Hepatic stellate cell (primary cell): ENCODE measurements at regions not wholly inside any gene's neighbourhood (a gene's known extent, or its start where the extent isn't known, plus 50 kb on each side); places are given as distances from the start of the nearest gene placed in this dataset.

Experiments
- DNase-seq: peaks from one replicate; pipeline ENCODE4 v3.0.0; 2011; ENCODE audit warnings: low spot score

DNA sequence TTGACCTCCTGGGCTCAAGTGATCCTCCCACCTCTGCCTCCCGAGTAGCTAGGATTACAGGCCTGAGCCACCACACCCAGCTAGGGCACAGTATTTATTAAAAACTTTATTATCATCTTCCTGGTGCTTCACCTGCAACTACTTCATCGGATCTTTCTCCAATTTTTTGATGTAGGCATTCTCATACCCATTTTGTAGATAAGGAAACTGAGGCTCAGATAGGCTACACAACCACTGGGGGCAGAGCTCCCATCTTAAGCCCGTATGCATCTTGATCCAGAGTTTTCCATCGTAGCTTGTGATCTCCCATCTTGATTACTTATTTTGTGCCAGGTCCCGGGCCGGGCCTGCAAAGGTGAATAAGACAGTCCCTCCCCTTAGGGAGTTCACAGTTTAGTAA is 68.1 kb upstream of the BCOR start:
- DNase-seq = no peak

DNA sequence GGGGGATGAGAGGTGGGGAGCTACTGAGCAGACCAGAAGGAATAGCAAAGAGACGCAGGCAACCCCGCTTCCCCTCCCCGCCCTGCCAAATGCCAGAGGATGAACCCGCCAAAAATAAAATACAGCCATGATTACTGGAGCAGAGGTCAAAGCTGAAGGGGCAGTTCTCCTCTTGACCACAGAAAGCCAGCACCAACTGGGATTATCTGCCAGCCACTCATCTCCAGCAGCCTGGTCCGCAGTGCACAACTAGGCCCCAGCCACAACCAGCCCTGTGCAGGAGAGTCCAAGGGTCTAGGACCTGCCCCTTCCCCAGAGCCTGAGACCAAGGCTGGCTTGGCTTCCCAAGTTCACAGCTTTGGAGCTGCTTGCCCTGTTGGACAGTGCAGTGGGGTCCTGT is 67.4 kb upstream of the BCOR start:
- no peak for DNase-seq

DNA sequence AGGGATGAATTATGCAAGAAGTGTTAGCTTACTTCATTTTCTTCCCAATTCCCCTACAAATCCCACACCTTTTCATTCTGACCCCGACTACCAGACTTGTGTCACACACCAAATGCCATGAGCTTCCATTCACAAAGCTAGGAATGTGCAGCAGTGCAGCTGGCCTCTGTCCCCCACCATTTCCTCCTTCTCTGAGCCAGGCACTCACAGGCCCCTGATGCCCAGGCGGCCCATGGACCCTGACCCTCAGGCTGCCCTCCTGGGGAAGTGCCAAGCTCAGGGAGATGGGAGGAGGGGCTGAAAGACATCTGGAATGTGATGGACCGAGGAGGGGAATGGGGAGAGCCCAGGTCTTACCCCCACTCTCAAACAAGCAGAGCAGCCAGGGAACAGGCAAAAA is 67.0 kb upstream of the BCOR start:
- no peak for DNase-seq

DNA sequence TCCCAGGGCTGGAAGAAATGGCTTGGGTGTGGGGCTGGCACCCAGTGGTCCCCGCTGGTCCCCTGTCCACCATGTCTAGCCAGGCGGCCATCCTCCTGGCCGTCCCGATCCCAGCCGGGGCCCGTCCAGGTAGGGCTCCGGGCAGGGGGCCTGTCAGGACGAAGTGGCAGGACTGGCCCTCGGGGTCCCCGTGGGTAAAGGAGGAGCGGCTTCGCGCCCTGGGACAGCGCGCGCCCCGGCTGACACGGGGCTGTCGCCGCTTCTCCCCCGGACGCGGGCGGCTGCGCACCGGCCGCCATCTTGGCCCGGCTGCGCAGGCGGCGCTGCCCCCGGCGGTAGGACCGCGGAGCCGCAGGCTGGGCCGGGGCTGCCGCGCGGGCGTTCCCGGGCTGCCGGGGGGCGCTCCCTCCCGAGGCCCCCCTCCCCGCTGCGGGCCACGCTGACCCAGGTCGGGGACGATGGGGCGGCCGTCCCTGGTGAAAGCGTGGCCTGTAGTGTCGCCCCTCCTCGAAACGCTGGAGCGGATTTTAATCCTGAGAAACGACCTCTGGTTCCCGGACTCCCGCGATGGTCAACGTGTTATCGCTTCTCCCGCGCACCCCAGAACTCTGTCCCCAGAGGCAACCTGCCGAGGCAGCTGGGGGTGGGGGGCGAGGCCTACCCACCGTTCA is 60.4 kb upstream of the BCOR start:
- DNase-seq = peak; percentile 81

DNA sequence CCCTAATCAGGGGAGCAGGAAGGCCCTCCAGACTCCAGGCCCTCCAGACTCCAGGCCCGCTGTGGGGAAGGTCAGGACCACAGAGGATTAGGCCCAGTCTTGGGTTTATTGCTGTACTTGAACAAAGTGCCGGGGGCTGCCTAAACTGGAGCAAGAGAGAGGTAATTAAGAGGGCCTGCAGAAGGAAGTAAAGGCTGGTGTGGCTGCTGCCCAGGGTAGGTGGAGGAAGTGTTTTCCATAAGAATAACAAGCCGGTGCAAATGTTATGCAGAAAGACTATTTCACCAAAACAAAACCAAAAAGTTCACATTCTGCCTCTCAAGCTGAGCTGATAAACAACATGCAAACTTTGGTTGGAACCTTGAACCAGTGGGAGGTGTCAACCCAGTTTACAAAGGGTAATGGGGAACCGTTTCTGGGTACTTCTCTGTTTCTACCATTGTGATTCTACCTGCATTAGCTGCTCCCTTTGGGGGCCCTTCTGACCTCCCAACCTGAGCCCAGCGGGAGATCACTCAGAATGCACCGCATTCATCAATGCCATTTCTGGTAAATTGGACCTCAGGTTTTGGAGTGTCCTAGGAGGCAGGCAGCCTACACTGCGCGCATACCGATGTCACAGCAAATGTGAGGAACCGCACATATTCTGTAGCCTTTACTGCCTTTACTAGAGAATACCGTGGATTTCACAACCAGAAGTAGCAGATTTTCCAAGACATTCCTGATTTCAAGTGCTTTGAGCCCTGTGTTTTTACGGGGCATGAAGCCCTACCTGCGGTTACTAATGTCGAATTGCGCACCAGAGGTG is 59.7 kb upstream of the BCOR start:
- no peak for DNase-seq

DNA sequence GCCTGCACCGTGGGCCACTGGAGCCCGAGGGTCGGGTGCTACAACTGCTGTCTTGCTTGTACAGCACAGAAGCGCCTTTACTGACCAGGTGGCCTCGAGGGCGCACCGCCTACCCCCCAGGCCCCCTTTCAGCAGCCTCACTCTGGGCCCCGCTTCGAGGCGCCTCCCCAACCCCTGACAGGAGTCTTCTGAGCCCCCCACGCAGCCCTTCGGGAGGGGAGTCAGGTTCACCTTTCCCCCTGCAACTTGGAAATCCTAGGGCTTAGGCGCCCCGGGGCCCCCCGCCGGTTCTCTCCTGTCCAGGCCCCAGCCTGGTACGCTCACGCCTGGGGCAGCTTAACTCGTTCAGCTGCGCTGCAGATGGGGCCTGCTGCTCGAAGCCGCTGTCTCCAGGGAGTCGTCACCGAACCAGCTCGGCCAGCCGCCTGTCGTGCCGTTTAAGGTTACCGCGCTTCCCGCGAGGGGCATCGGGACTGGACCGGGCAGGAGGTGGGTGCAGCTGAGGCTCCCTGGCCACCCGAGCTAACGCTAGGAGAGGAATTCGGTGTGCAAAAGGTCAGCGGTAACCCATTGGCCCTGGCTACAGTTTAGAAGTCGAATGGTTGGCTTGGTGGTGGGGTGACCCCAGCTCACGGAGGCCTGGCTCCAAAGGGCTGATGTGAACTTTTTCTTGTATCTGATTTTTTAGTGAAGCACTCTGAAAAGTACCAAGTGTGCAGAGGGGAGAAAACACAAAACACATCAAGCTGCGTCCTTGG is 58.9 kb upstream of the BCOR start:
- no peak for DNase-seq

DNA sequence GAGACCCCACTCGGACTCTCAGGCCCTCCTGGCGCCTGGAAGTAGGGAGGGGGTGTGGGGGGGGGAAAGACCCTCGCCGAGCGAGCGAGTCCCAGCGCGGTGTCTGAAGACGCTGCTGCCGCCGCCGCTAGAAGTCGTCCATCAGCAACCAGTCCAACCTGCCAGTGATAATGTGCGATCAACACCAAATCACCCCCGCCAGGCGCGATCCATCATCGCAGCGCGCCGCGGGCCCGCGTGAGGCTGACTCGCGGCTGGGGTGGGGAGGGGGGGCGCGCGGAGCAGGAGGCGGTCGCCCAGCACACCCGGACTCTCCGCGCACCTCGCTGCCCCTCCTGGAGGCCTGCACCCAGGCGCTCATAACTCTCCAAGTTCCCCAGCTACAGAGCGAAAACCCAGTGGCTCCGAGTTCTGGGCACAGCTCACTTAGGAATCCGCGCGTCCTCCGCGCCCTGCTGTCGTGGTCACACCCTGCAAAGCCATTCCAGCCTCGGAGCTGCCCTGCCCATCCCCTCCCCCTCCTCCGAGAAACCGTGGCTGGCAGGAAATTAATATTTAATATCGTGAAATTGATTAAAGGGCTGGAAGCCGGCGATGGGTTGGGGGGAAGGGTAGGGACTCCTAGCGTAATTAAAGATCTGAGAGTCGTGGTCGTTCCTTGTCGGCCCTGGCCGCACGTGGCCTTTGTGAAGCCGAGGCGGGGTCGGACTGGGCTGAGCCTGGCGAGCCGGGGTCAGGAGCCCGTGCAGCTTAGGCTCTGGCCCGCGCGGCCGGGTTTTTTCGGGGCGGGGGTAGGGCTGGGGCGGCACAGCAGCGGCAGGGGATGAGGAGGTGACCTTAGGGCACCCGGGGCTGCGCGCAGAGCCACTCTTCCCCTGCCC is 58.1 kb upstream of the BCOR start:
- no peak for DNase-seq

- peak; percentile 60 for DNase-seq
Observed at GRCh38 chrX:40154853-40155588, 57.3 kb upstream of the BCOR start.

DNA sequence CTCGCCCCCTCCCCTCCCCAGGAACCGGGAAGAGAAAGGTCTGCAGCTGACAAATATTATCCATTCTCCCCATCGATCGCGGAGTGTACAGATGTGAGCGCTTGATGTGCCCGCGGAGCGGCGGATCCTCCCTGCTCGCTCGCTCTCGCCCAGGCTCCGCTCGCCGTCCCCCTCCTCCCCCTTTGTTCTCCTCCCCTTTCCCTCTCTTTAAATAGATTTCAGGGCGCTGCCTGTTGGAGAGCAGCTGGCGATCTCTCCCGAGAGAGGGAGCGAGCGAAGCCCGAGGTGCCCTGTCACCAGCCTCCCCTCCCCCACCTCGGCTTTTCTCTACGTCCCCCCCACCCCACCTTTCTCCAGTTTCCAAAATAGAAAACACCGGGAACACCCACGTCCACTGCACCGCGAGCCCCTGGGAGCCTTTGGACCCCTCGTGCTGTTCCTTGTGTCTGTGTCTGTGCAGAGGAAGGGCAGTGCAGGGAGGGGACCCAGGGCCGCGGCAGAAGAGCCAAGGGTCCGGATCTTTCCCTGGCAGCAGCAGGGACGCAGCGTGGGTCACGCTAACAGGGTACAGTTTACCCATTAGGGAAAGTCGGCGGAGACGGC is 56.6 kb upstream of the BCOR start:
- peak; percentile 69 for DNase-seq

DNA sequence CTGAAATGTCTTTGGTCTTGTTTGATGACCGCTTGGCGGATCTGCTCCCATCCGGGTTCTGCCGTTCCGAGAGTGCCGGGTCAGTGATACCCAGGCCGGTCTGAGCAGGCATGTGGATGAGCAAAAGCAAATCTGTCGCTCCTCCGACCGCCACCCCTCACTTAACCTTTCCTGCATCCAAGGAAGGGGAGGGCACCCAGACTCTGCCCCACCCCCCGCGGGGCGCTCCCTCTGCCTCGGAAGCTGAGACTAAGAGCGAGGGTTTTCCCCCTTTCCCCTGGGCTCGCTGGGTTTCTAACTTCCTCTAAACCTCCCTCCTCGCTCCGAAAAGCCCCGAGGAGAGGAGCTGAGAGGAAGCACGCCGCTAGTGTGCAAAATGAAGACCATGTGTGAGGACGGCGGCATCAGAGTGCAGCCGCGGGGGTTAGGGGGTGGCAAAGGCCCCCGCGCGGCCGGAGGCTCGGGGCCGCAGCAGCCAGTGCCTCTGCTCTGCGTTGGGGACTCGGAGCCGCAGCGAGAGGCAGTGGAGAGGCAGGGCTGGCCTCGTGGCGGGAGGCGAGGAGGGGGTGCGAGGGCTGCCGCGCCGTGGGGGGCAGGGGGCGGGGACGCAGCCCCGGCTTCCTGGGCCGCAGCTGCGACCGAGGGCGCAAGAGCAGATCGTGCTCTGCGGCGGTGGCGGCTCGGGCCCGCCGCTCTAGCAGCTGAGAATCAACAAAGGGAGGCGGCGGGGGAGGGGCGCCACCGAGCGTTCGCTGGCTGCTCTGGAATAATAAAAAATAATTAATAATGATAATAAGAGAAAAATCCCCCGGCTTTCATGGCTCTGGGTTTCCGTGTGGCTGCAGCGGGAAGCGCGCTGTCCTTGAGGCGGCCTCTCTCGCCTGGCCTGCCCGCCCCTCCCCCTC is 55.8 kb upstream of the BCOR start:
- DNase-seq = no peak

GRCh38 chrX:40152741-40153344 is 55.1 kb upstream of the BCOR start:
- peak; percentile 66 for DNase-seq

DNA sequence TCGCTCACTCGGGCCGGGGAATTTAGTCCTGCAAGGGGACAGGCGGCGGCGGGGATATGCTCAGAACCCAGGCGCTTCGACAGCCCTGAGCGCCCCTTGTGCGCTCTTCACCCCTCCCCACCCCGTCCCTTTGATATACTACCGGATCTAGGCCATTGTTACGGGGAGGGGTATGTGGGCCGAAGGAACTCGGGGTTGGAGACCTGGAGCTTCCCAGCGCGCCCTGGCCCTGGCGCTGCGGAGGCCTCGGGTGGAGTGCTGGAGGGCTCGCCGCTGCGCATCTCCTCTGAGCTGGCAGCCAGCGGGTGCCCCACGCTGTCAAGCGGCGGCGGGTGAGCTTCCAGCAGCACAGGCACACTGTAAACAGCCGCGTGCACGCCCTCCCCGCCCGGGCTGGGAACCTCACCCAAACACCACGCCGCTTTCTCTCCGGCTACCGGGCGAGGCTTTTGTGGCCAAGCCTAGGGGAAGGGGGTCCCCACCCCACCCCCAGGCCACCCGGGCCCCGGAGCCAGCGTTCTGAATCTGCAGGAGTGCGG is 54.5 kb upstream of the BCOR start:
- DNase-seq = no peak

- no peak for DNase-seq
Observed at GRCh38 chrX:40151211-40152172, 53.7 kb upstream of the BCOR start.

DNA sequence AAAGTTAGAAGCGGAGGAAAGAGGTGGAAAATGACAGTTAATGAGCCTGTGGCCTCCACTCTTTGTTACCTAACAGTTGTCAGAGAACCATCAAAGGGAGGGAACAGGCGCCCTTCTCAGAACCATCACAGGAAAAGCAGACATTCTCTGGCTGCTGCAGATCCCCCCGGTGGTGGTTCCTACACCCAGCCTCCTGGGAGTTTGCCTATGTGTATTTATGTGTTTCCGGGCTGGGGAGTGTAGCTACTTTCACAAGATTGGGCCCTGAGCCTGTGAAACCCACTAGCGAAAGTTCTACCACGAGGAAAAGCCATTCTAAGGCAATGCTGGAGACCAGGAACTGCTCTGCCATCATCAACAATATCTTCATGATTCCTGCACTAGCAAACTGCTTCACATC is 52.7 kb upstream of the BCOR start:
- DNase-seq = no peak

GRCh38 chrX:40149286-40150175 is 51.8 kb upstream of the BCOR start:
- no peak for DNase-seq

- DNase-seq = no peak
Observed at GRCh38 chrX:40148385-40149285, 50.9 kb upstream of the BCOR start.
